ENCODE measurements at regions not wholly inside any gene's neighbourhood (a gene's known extent, or its start where the extent isn't known, plus 50 kb on each side); places are given as distances from the start of the nearest gene placed in this dataset.

GRCh38 chrX:38878641-38879340 is 77.5 kb downstream of the MID1IP1 start:
- no peak for DNase-seq (ENCODE audit: low read depth)
- TF ChIP-seq CTCF (conservative IDR thresholded peaks at IDR 0.05; ENCODE audit: low read depth, low read length) = no peak
- no peak overlapping the region for H3K4me3 ChIP-seq (ENCODE audit: low read length)

GRCh38 chrX:38879631-38880220 is 78.5 kb downstream of the MID1IP1 start:
- no peak for TF ChIP-seq CTCF (conservative IDR thresholded peaks at IDR 0.05; ENCODE audit: low read depth, low read length)
- DNase-seq (ENCODE audit: low read depth) = no peak
- no peak overlapping the region for H3K4me3 ChIP-seq (ENCODE audit: low read length)

- DNase-seq (ENCODE audit: low read depth) = no peak
- H3K4me3 ChIP-seq (ENCODE audit: low read length) = no peak overlapping the region
- TF ChIP-seq CTCF (conservative IDR thresholded peaks at IDR 0.05; ENCODE audit: low read depth, low read length) = no peak
Measured at GRCh38 chrX:38880296-38880854, 79.1 kb downstream of the MID1IP1 start.

- no peak overlapping the region for H3K4me3 ChIP-seq (ENCODE audit: low read length)
- TF ChIP-seq CTCF (conservative IDR thresholded peaks at IDR 0.05; ENCODE audit: low read depth, low read length) = no peak
- no peak for DNase-seq (ENCODE audit: low read depth)
Measured at GRCh38 chrX:38881066-38881465, 79.8 kb downstream of the MID1IP1 start.

- no peak for DNase-seq (ENCODE audit: low read depth)
Measured at GRCh38 chrX:38881727-38882126, 80.5 kb downstream of the MID1IP1 start.

GRCh38 chrX:38882894-38883626 is 81.8 kb downstream of the MID1IP1 start:
- no peak for TF ChIP-seq CTCF (conservative IDR thresholded peaks at IDR 0.05; ENCODE audit: low read depth, low read length)
- no peak overlapping the region for H3K4me3 ChIP-seq (ENCODE audit: low read length)
- DNase-seq (ENCODE audit: low read depth) = no peak

More at GRCh38 chrX:38881727-38882126, 80.5 kb downstream of the MID1IP1 start:
- no peak for TF ChIP-seq CTCF (conservative IDR thresholded peaks at IDR 0.05; ENCODE audit: low read depth, low read length)
- H3K4me3 ChIP-seq (ENCODE audit: low read length) = no peak overlapping the region
